GM23338 (cell line): ENCODE measurements at regions not wholly inside any gene's neighbourhood (a gene's known extent, or its start where the extent isn't known, plus 50 kb on each side); places are given as distances from the start of the nearest gene placed in this dataset.

Experiments
- ATAC-seq: fragments of 200-7000 bp; cut with Tn5 transposase; 3 replicates; pipeline ENCODE4 v1.9.1; 2020
- DNase-seq: peaks from one replicate; pipeline ENCODE4 v3.0.0-alpha.2; 2015; ENCODE audit warnings: low spot score
- H2AFZ ChIP-seq: fragments of 200-600 bp; sonication (generic); 2 replicates; pipeline ENCODE4 v1.8.0; 2016; ENCODE audit warnings: antibody characterized with exemption, mild to moderate bottlenecking, moderate library complexity
- H3F3A ChIP-seq: fragments of 200-600 bp; sonication (generic); replicated peaks from 2 replicates; pipeline ENCODE4 v1.8.0; 2017; ENCODE audit warnings: antibody characterized with exemption, mixed run types, low read depth
- H3K27ac ChIP-seq: fragments of 200-600 bp; sonication (generic); 2 replicates; pipeline ENCODE4 v1.6.1; 2016; ENCODE audit warnings: low read depth
- H3K27me3 ChIP-seq: fragments of 200-600 bp; sonication (generic); 2 replicates; pipeline ENCODE4 v1.8.0; 2016; ENCODE audit warnings: mild to moderate bottlenecking, mixed run types, moderate library complexity; ENCODE audit not compliant: insufficient read depth
- H3K36me3 ChIP-seq: fragments of 200-600 bp; sonication (generic); 2 replicates; pipeline ENCODE4 v1.8.0; 2016; ENCODE audit warnings: mild to moderate bottlenecking; ENCODE audit not compliant: insufficient read depth
- H3K4me1 ChIP-seq: fragments of 200-600 bp; sonication (generic); 2 replicates; pipeline ENCODE4 v1.8.0; 2016; ENCODE audit warnings: mild to moderate bottlenecking, moderate library complexity; ENCODE audit not compliant: insufficient read depth
- H3K4me2 ChIP-seq: fragments of 200-600 bp; sonication (generic); 2 replicates; pipeline ENCODE4 v1.7.1; 2017; ENCODE audit warnings: mixed run types
- H3K4me3 ChIP-seq: fragments of 200-600 bp; sonication (generic); 2 replicates; pipeline ENCODE4 v1.6.1; 2016; ENCODE audit warnings: mixed run types
- H3K79me2 ChIP-seq: fragments of 200-600 bp; sonication (generic); replicated peaks from 2 replicates; pipeline ENCODE4 v1.8.0; 2017; ENCODE audit warnings: mild to moderate bottlenecking; ENCODE audit not compliant: insufficient read depth
- H3K9me2 ChIP-seq: fragments of 200-600 bp; sonication (generic); 2 replicates; pipeline ENCODE4 v1.8.0; 2017; ENCODE audit not compliant: insufficient read depth
- H4K20me1 ChIP-seq: fragments of 200-600 bp; sonication (generic); replicated peaks from 2 replicates; pipeline ENCODE4 v1.8.0; 2017; ENCODE audit warnings: mild to moderate bottlenecking; ENCODE audit not compliant: insufficient read depth
- H3K27ac Mint-ChIP-seq: 2 replicates; pipeline ENCODE4 v1.8.0; 2020; ENCODE audit warnings: inconsistent platforms, mild to moderate bottlenecking, moderate library complexity, mixed read lengths
- H3K27me3 Mint-ChIP-seq: 3 replicates; pipeline ENCODE4 v1.8.0; 2022; ENCODE audit warnings: low read depth, mild to moderate bottlenecking, moderate library complexity, mixed read lengths, inconsistent platforms; ENCODE audit not compliant: insufficient read depth, poor library complexity
- H3K36me3 Mint-ChIP-seq: 3 replicates; pipeline ENCODE4 v1.8.0; 2021; ENCODE audit warnings: low read depth, mild to moderate bottlenecking, inconsistent platforms, moderate library complexity, mixed read lengths
- H3K4me1 Mint-ChIP-seq: 3 replicates; pipeline ENCODE4 v1.8.0; 2020; ENCODE audit warnings: mild to moderate bottlenecking, inconsistent platforms, mixed read lengths
- H3K4me3 Mint-ChIP-seq: 3 replicates; pipeline ENCODE4 v1.8.0; 2021; ENCODE audit warnings: moderate library complexity, mild to moderate bottlenecking, inconsistent platforms, mixed read lengths
- H3K9me3 Mint-ChIP-seq: 3 replicates; pipeline ENCODE4 v1.8.0; 2020; ENCODE audit warnings: moderate library complexity, mild to moderate bottlenecking, inconsistent platforms, mixed read lengths
- CREB1 ChIP-seq: fragments of 250-450 bp; sonication (Bioruptor Pico); IDR thresholded peaks from 2 replicates; pipeline ENCODE4 v1.5.0; 2020; ENCODE audit warnings: low read depth, mild to moderate bottlenecking, moderate library complexity
- EZH2 ChIP-seq: fragments of 200-600 bp; sonication (generic); IDR thresholded peaks from one replicate; pipeline ENCODE4 v1.8.0; 2017; ENCODE audit warnings: antibody characterized with exemption, mild to moderate bottlenecking, low read depth; ENCODE audit not compliant: unreplicated experiment
- EZH2phosphoT487 ChIP-seq: fragments of 200-600 bp; sonication (generic); IDR thresholded peaks from one replicate; pipeline ENCODE4 v1.8.1; 2018; ENCODE audit warnings: antibody characterized with exemption; ENCODE audit not compliant: unreplicated experiment
- JUNB ChIP-seq: IDR thresholded peaks from one replicate; pipeline ENCODE4 v1.6.1; 2016; ENCODE audit warnings: antibody characterized with exemption; ENCODE audit not compliant: unreplicated experiment
- NANOG ChIP-seq: IDR thresholded peaks from 2 replicates; pipeline ENCODE4 v1.6.1; 2016; ENCODE audit warnings: antibody characterized with exemption, borderline replicate concordance
- POLR2AphosphoS5 ChIP-seq: IDR thresholded peaks from 2 replicates; pipeline ENCODE4 v1.6.1; 2016; ENCODE audit warnings: antibody characterized with exemption, low read depth
- STAT1 ChIP-seq: IDR thresholded peaks from one replicate; pipeline ENCODE4 v1.6.1; 2016; ENCODE audit warnings: antibody characterized with exemption; ENCODE audit not compliant: unreplicated experiment
- ZNF114 ChIP-seq: fragments of 250-450 bp; sonication (Bioruptor Pico); IDR thresholded peaks from 2 replicates; pipeline ENCODE4 v1.5.0; 2020; ENCODE audit warnings: mild to moderate bottlenecking, moderate library complexity
- ZNF331 ChIP-seq: fragments of 250-450 bp; sonication (Bioruptor Pico); IDR thresholded peaks from 2 replicates; pipeline ENCODE4 v1.5.0; 2020; ENCODE audit warnings: low read depth, mild to moderate bottlenecking, moderate library complexity
- TF ChIP-seq, protein P1 (sequence below), 2 experiments: fragments of 200-600 bp in 1 of 2; sonication (generic) in 1 of 2; conservative IDR thresholded peaks; 2 replicates each; pipeline versions ENCODE4 v1.5.1 to v1.6.1; 2016 to 2017; ENCODE audit warnings: antibody characterized with exemption in 2 of 2, low read depth in 2 of 2, mild to moderate bottlenecking in 2 of 2, moderate library complexity in 1 of 2
- TF ChIP-seq, protein P2 (sequence below): IDR thresholded peaks from one replicate; pipeline ENCODE4 v1.6.1; 2018; ENCODE audit warnings: antibody characterized with exemption; ENCODE audit not compliant: unreplicated experiment
- TF ChIP-seq, protein P3 (sequence below): IDR thresholded peaks from 2 replicates; pipeline ENCODE4 v1.6.1; 2016; ENCODE audit warnings: antibody characterized with exemption

DNA sequence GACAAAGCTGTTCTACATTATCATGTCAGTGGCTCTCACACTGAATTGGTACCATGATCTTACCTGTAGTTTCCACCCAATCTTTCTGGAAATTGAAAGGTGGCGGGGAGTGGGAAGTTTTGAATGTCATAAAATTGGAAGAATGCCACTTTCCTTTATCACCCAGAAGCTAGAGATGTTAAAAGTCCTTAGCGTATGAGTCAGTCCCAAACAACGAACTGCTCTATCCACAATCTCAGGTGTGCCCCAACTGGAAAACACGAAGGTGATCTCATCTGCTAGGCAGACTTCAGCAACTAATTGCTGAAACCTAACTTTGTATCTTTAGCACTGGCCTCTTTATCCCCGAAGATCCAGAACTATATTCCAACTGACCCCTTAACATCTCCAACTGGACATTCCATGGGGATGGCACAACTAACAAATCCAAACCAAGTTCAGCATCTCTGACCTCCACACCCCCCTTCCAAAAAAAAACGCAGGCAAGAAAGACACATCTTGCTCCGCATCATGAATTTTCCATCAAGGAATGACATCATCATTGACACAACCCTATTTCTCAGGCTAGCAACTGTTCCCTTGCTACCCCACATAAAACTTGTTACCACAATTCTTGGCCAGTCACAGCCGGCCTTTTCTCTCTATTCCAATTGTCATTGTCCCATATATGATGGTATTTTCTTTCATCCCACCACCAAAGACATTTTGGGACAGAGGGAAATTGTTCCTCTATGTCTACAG lies 175.4 kb downstream of the KLF12 start:
- no peaks in the 10 kb centered on the region for H3F3A ChIP-seq
- no peaks in the 10 kb centered on the region for H3K27me3 ChIP-seq
- H3K4me1 ChIP-seq: no peaks in the 10 kb centered on the region
- H3K9me3 Mint-ChIP-seq: peaks cover 2% of the 10 kb centered on the region; the same call in 2 of the 3 replicates
- H3K36me3 Mint-ChIP-seq: peaks cover 3% of the 10 kb centered on the region; the same call in 2 of the 3 replicates
- no peak overlapping the region for H3K4me2 ChIP-seq
- H3K27me3 Mint-ChIP-seq: no peaks in the 10 kb centered on the region
- no peaks in the 10 kb centered on the region for H3K36me3 ChIP-seq
- TF ChIP-seq, protein P1, sequence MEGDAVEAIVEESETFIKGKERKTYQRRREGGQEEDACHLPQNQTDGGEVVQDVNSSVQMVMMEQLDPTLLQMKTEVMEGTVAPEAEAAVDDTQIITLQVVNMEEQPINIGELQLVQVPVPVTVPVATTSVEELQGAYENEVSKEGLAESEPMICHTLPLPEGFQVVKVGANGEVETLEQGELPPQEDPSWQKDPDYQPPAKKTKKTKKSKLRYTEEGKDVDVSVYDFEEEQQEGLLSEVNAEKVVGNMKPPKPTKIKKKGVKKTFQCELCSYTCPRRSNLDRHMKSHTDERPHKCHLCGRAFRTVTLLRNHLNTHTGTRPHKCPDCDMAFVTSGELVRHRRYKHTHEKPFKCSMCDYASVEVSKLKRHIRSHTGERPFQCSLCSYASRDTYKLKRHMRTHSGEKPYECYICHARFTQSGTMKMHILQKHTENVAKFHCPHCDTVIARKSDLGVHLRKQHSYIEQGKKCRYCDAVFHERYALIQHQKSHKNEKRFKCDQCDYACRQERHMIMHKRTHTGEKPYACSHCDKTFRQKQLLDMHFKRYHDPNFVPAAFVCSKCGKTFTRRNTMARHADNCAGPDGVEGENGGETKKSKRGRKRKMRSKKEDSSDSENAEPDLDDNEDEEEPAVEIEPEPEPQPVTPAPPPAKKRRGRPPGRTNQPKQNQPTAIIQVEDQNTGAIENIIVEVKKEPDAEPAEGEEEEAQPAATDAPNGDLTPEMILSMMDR (conservative IDR thresholded peaks at IDR 0.05; ENCODE audit: low read depth in 2 of 2): no peak
- no peak for TF ChIP-seq ZNF114 (CRISPR knock-in tag)
- no peak for TF ChIP-seq JUNB
- no peak for TF ChIP-seq NANOG
- no peak for TF ChIP-seq CREB1 (CRISPR knock-in tag)
- no peak for TF ChIP-seq EZH2phosphoT487
- TF ChIP-seq STAT1: no peak
- no peak for TF ChIP-seq EZH2
- TF ChIP-seq ZNF331 (CRISPR knock-in tag): no peak
- TF ChIP-seq POLR2AphosphoS5: no peak
- TF ChIP-seq, protein P2, sequence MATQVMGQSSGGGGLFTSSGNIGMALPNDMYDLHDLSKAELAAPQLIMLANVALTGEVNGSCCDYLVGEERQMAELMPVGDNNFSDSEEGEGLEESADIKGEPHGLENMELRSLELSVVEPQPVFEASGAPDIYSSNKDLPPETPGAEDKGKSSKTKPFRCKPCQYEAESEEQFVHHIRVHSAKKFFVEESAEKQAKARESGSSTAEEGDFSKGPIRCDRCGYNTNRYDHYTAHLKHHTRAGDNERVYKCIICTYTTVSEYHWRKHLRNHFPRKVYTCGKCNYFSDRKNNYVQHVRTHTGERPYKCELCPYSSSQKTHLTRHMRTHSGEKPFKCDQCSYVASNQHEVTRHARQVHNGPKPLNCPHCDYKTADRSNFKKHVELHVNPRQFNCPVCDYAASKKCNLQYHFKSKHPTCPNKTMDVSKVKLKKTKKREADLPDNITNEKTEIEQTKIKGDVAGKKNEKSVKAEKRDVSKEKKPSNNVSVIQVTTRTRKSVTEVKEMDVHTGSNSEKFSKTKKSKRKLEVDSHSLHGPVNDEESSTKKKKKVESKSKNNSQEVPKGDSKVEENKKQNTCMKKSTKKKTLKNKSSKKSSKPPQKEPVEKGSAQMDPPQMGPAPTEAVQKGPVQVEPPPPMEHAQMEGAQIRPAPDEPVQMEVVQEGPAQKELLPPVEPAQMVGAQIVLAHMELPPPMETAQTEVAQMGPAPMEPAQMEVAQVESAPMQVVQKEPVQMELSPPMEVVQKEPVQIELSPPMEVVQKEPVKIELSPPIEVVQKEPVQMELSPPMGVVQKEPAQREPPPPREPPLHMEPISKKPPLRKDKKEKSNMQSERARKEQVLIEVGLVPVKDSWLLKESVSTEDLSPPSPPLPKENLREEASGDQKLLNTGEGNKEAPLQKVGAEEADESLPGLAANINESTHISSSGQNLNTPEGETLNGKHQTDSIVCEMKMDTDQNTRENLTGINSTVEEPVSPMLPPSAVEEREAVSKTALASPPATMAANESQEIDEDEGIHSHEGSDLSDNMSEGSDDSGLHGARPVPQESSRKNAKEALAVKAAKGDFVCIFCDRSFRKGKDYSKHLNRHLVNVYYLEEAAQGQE: no peak
- TF ChIP-seq, protein P3, sequence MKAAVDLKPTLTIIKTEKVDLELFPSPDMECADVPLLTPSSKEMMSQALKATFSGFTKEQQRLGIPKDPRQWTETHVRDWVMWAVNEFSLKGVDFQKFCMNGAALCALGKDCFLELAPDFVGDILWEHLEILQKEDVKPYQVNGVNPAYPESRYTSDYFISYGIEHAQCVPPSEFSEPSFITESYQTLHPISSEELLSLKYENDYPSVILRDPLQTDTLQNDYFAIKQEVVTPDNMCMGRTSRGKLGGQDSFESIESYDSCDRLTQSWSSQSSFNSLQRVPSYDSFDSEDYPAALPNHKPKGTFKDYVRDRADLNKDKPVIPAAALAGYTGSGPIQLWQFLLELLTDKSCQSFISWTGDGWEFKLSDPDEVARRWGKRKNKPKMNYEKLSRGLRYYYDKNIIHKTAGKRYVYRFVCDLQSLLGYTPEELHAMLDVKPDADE: no peak
- no peaks in the 10 kb centered on the region for H3K9me2 ChIP-seq
- no peak overlapping the region for H2AFZ ChIP-seq
- no peaks in the 10 kb centered on the region for H3K4me1 Mint-ChIP-seq
- no peak overlapping the region for H3K4me3 Mint-ChIP-seq
- H4K20me1 ChIP-seq: no peaks in the 10 kb centered on the region
- ATAC-seq (no peak), DNase-seq (no peak)
- H3K27ac ChIP-seq: no peak overlapping the region
- H3K79me2 ChIP-seq: no peaks in the 10 kb centered on the region
- no peak overlapping the region for H3K27ac Mint-ChIP-seq
- no peak overlapping the region for H3K4me3 ChIP-seq
